Activated T-helper 2 cell treated with anti-CD3 and anti-CD28 coated beads, Interferon-gamma antibody, Interleukin-2, Interleukin-4, amounts not matched to agents 10 μg/mL and 5 μg/mL and 100 μg/mL, durations not matched to agents 14 hours and 24 hours and 36 hours (primary cell): ENCODE measurements at regions not wholly inside any gene's neighbourhood (a gene's known extent, or its start where the extent isn't known, plus 50 kb on each side); places are given as distances from the start of the nearest gene placed in this dataset.

ENCODE experiments used
- DNase-seq: peaks from one replicate; pipeline ENCODE4 v3.0.0; 2021; ENCODE audit warnings: low spot score
- H3K27ac Mint-ChIP-seq: one replicate; pipeline ENCODE4 v1.8.0; 2021; ENCODE audit warnings: mixed read lengths
- H3K27me3 Mint-ChIP-seq: one replicate; pipeline ENCODE4 v1.8.0; 2021; ENCODE audit warnings: low read depth, mixed read lengths
- H3K36me3 Mint-ChIP-seq: one replicate; pipeline ENCODE4 v1.8.0; 2021; ENCODE audit warnings: low read depth, mixed read lengths
- H3K4me1 Mint-ChIP-seq: one replicate; pipeline ENCODE4 v1.8.0; 2021; ENCODE audit warnings: low read depth, mixed read lengths
- H3K4me3 Mint-ChIP-seq: one replicate; pipeline ENCODE4 v1.8.0; 2021; ENCODE audit warnings: low read depth, mild to moderate bottlenecking, moderate library complexity, mixed read lengths
- H3K9me3 Mint-ChIP-seq: one replicate; pipeline ENCODE4 v1.8.0; 2021; ENCODE audit warnings: mixed read lengths
- intact Hi-C: fragments of 100-400 bp; cut with micrococcal nuclease; formaldehyde crosslinking; loops from one replicate; pipeline ENCODE4 v1.15.1; 2023

GRCh38 chr5:105836887-105837286 is 1833.8 kb downstream of the EFNA5 start:
- no peaks in the 10 kb centered on the region for H3K27me3 Mint-ChIP-seq
- intact Hi-C loops = no loop called here
- H3K36me3 Mint-ChIP-seq = no peaks in the 10 kb centered on the region
- no peak overlapping the region for H3K27ac Mint-ChIP-seq
- no peaks in the 10 kb centered on the region for H3K4me1 Mint-ChIP-seq
- H3K4me3 Mint-ChIP-seq = no peak overlapping the region
- H3K9me3 Mint-ChIP-seq = peaks cover 33% of the 10 kb centered on the region
- no peak for DNase-seq

- peaks cover 32% of the 10 kb centered on the region for H3K9me3 Mint-ChIP-seq
- intact Hi-C loops = no loop called here
- H3K36me3 Mint-ChIP-seq = no peaks in the 10 kb centered on the region
- H3K27ac Mint-ChIP-seq = no peak overlapping the region
- no peaks in the 10 kb centered on the region for H3K4me1 Mint-ChIP-seq
- no peak overlapping the region for H3K4me3 Mint-ChIP-seq
- DNase-seq = no peak
- no peaks in the 10 kb centered on the region for H3K27me3 Mint-ChIP-seq
Measured at GRCh38 chr5:105836268-105836667, 1834.5 kb downstream of the EFNA5 start.

- no peaks in the 10 kb centered on the region for H3K36me3 Mint-ChIP-seq
- intact Hi-C loops = no loop called here
- no peak for DNase-seq
Measured at GRCh38 chr5:105828821-105829220, 1841.9 kb downstream of the EFNA5 start.

GRCh38 chr5:105821800-105822199 is 1848.9 kb downstream of the EFNA5 start:
- DNase-seq = no peak

More at GRCh38 chr5:105828821-105829220, 1841.9 kb downstream of the EFNA5 start:
- H3K27ac Mint-ChIP-seq = no peak overlapping the region
- H3K27me3 Mint-ChIP-seq = no peaks in the 10 kb centered on the region
- peaks cover 9% of the 10 kb centered on the region for H3K9me3 Mint-ChIP-seq
- no peaks in the 10 kb centered on the region for H3K4me1 Mint-ChIP-seq
- H3K4me3 Mint-ChIP-seq = no peak overlapping the region

GRCh38 chr5:105817914-105818313 is 1852.8 kb downstream of the EFNA5 start:
- Mint-ChIP-seq H3K4me1 (no peaks in the 10 kb centered on the region), H3K4me3 (no peak overlapping the region), H3K27ac (no peak overlapping the region), H3K36me3 (no peaks in the 10 kb centered on the region), H3K27me3 (no peaks in the 10 kb centered on the region), H3K9me3 (peaks cover 30% of the 10 kb centered on the region)
- DNase-seq = no peak
- intact Hi-C loops = no loop called here

More at GRCh38 chr5:105821800-105822199, 1848.9 kb downstream of the EFNA5 start:
- H3K9me3 Mint-ChIP-seq = peaks cover 23% of the 10 kb centered on the region
- intact Hi-C loops = no loop called here
- H3K36me3 Mint-ChIP-seq = no peaks in the 10 kb centered on the region
- no peaks in the 10 kb centered on the region for H3K27me3 Mint-ChIP-seq
- H3K4me1 Mint-ChIP-seq = no peaks in the 10 kb centered on the region
- no peak overlapping the region for H3K4me3 Mint-ChIP-seq
- no peak overlapping the region for H3K27ac Mint-ChIP-seq

- Mint-ChIP-seq H3K4me1 (no peaks in the 10 kb centered on the region), H3K27me3 (no peaks in the 10 kb centered on the region), H3K36me3 (no peaks in the 10 kb centered on the region), H3K4me3 (no peak overlapping the region), H3K27ac (no peak overlapping the region), H3K9me3 (peaks cover 34% of the 10 kb centered on the region)
- intact Hi-C loops = no loop called here
- no peak for DNase-seq
Measured at GRCh38 chr5:105817416-105817815, 1853.3 kb downstream of the EFNA5 start.

GRCh38 chr5:105816961-105817360 is 1853.8 kb downstream of the EFNA5 start:
- Mint-ChIP-seq H3K27ac (no peak overlapping the region), H3K9me3 (peaks cover 34% of the 10 kb centered on the region), H3K4me1 (no peaks in the 10 kb centered on the region), H3K4me3 (no peak overlapping the region), H3K36me3 (no peaks in the 10 kb centered on the region), H3K27me3 (no peaks in the 10 kb centered on the region)
- DNase-seq = no peak
- intact Hi-C loops = no loop called here

- intact Hi-C loops = no loop called here
- DNase-seq = no peak
- H3K4me1 Mint-ChIP-seq = no peaks in the 10 kb centered on the region
- H3K27ac Mint-ChIP-seq = no peak overlapping the region
- peaks cover 36% of the 10 kb centered on the region for H3K9me3 Mint-ChIP-seq
- H3K27me3 Mint-ChIP-seq = no peaks in the 10 kb centered on the region
- no peak overlapping the region for H3K4me3 Mint-ChIP-seq
- no peaks in the 10 kb centered on the region for H3K36me3 Mint-ChIP-seq
Measured at GRCh38 chr5:105812304-105812703, 1858.4 kb downstream of the EFNA5 start.

GRCh38 chr5:105807951-105808350 is 1862.8 kb downstream of the EFNA5 start:
- H3K4me3 Mint-ChIP-seq = no peak overlapping the region

GRCh38 chr5:105807290-105807689 is 1863.4 kb downstream of the EFNA5 start:
- H3K27ac Mint-ChIP-seq = no peak overlapping the region
- no peaks in the 10 kb centered on the region for H3K36me3 Mint-ChIP-seq
- DNase-seq = no peak
- H3K9me3 Mint-ChIP-seq = peaks cover 45% of the 10 kb centered on the region
- H3K4me3 Mint-ChIP-seq = no peak overlapping the region
- no peaks in the 10 kb centered on the region for H3K27me3 Mint-ChIP-seq
- intact Hi-C loops = no loop called here
- no peaks in the 10 kb centered on the region for H3K4me1 Mint-ChIP-seq

More at GRCh38 chr5:105807951-105808350, 1862.8 kb downstream of the EFNA5 start:
- intact Hi-C loops = no loop called here
- no peaks in the 10 kb centered on the region for H3K36me3 Mint-ChIP-seq
- H3K9me3 Mint-ChIP-seq = peaks cover 44% of the 10 kb centered on the region
- no peak for DNase-seq
- H3K4me1 Mint-ChIP-seq = no peaks in the 10 kb centered on the region
- H3K27me3 Mint-ChIP-seq = no peaks in the 10 kb centered on the region
- no peak overlapping the region for H3K27ac Mint-ChIP-seq

- Mint-ChIP-seq H3K4me3 (no peak overlapping the region), H3K4me1 (no peaks in the 10 kb centered on the region), H3K27ac (no peak overlapping the region), H3K9me3 (peaks cover 45% of the 10 kb centered on the region), H3K36me3 (no peaks in the 10 kb centered on the region), H3K27me3 (no peaks in the 10 kb centered on the region)
- no peak for DNase-seq
- intact Hi-C loops = no loop called here
Measured at GRCh38 chr5:105806596-105806995, 1864.1 kb downstream of the EFNA5 start.

- H3K27me3 Mint-ChIP-seq = no peaks in the 10 kb centered on the region
- peaks cover 39% of the 10 kb centered on the region for H3K9me3 Mint-ChIP-seq
- intact Hi-C loops = no loop called here
- H3K4me3 Mint-ChIP-seq = no peak overlapping the region
- no peaks in the 10 kb centered on the region for H3K4me1 Mint-ChIP-seq
- H3K36me3 Mint-ChIP-seq = no peaks in the 10 kb centered on the region
- no peak for DNase-seq
- H3K27ac Mint-ChIP-seq = no peak overlapping the region
Measured at GRCh38 chr5:105803431-105803830, 1867.3 kb downstream of the EFNA5 start.

- Mint-ChIP-seq H3K36me3 (no peaks in the 10 kb centered on the region), H3K27me3 (no peaks in the 10 kb centered on the region), H3K27ac (no peak overlapping the region), H3K9me3 (peaks cover 14% of the 10 kb centered on the region), H3K4me3 (no peak overlapping the region), H3K4me1 (no peaks in the 10 kb centered on the region)
- no peak for DNase-seq
- intact Hi-C loops = no loop called here
Measured at GRCh38 chr5:105794578-105794977, 1876.2 kb downstream of the EFNA5 start.

- H3K36me3 Mint-ChIP-seq = no peaks in the 10 kb centered on the region
- no peak overlapping the region for H3K4me3 Mint-ChIP-seq
- H3K4me1 Mint-ChIP-seq = no peaks in the 10 kb centered on the region
- intact Hi-C loops = no loop called here
- H3K27ac Mint-ChIP-seq = no peak overlapping the region
- H3K27me3 Mint-ChIP-seq = no peaks in the 10 kb centered on the region
- DNase-seq = no peak
- H3K9me3 Mint-ChIP-seq = peaks cover 13% of the 10 kb centered on the region
Measured at GRCh38 chr5:105789246-105789645, 1881.5 kb downstream of the EFNA5 start.
